Calu3 (cell line): ENCODE measurements at regions not wholly inside any gene's neighbourhood (a gene's known extent, or its start where the extent isn't known, plus 50 kb on each side); places are given as distances from the start of the nearest gene placed in this dataset.
"Not testable (repeated sequence)": the region's sequence is repeated elsewhere in the genome, so short reads cannot be mapped to it uniquely, and the experiment has no call there.

Experiments used
- BruUV-seq: library from RNA; stranded (reverse); fragments of 400-500 nt; replicated peaks from 2 replicates; lab custom pipeline; 2021; lab: Mats Ljungman, UMichigan
- CTCF ChIA-PET: fragments of 300-600 bp; sonication (Branson Sonifier 250); formaldehyde crosslinking; loops from one replicate; lab custom pipeline; 2022; ENCODE audit warnings: antibody characterized with exemption; lab: Charles Lee
- DNase-seq: peaks from one replicate; pipeline ENCODE4 v3.0.0; 2022
- H3K27ac Mint-ChIP-seq: one replicate; pipeline ENCODE4 v1.8.0; 2022; ENCODE audit warnings: mixed read lengths; ENCODE audit not compliant: unreplicated experiment
- H3K27me3 Mint-ChIP-seq: one replicate; pipeline ENCODE4 v1.8.0; 2022; ENCODE audit warnings: mixed read lengths; ENCODE audit not compliant: unreplicated experiment
- H3K36me3 Mint-ChIP-seq: one replicate; pipeline ENCODE4 v1.8.0; 2022; ENCODE audit warnings: mild to moderate bottlenecking, moderate library complexity, mixed read lengths; ENCODE audit not compliant: insufficient read depth, unreplicated experiment
- H3K4me1 Mint-ChIP-seq: one replicate; pipeline ENCODE4 v1.8.0; 2022; ENCODE audit warnings: mild to moderate bottlenecking, low read depth, mixed read lengths; ENCODE audit not compliant: unreplicated experiment
- H3K4me3 Mint-ChIP-seq: one replicate; pipeline ENCODE4 v1.8.0; 2022; ENCODE audit warnings: mild to moderate bottlenecking, low read depth, moderate library complexity, mixed read lengths; ENCODE audit not compliant: unreplicated experiment
- H3K9me3 Mint-ChIP-seq: one replicate; pipeline ENCODE4 v1.8.0; 2022; ENCODE audit warnings: low read depth, mixed read lengths; ENCODE audit not compliant: unreplicated experiment
- intact Hi-C: fragments of 100-400 bp; cut with micrococcal nuclease; formaldehyde crosslinking; loops from one replicate; pipeline ENCODE4 v1.10.0; 2022; ENCODE audit not compliant: unreplicated experiment
- TF ChIP-seq, protein P1 (sequence below): fragments of 200-600 bp; IDR thresholded peaks from one replicate; pipeline ENCODE4 v1.8.0; 2022; ENCODE audit warnings: antibody characterized with exemption; ENCODE audit not compliant: unreplicated experiment

DNA sequence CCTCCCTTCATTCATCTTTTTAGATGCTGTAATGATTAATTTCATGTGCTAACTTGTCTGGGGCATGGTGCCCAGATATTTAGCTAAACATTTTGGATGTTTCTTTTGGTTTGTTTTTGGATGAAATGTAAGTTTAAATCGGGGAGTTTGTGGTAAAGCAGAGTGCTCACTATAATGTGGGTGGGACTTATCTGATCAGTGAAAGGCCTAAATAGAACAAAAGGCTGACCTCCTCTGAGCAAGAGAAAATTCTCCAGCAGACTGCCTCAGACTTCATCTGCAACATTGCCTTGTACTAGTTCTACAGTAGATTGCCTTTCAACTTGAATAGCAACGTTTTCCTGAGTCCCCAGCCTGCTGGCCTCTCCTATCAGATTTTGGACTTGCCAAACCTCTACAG, 183.6 kb downstream of the S1PR1 start:
- TF ChIP-seq, protein P1, sequence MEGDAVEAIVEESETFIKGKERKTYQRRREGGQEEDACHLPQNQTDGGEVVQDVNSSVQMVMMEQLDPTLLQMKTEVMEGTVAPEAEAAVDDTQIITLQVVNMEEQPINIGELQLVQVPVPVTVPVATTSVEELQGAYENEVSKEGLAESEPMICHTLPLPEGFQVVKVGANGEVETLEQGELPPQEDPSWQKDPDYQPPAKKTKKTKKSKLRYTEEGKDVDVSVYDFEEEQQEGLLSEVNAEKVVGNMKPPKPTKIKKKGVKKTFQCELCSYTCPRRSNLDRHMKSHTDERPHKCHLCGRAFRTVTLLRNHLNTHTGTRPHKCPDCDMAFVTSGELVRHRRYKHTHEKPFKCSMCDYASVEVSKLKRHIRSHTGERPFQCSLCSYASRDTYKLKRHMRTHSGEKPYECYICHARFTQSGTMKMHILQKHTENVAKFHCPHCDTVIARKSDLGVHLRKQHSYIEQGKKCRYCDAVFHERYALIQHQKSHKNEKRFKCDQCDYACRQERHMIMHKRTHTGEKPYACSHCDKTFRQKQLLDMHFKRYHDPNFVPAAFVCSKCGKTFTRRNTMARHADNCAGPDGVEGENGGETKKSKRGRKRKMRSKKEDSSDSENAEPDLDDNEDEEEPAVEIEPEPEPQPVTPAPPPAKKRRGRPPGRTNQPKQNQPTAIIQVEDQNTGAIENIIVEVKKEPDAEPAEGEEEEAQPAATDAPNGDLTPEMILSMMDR = no peak
- no peak for DNase-seq
- intact Hi-C loops = no loop called here
- Mint-ChIP-seq H3K9me3 (peaks cover 2% of the 10 kb centered on the region), H3K4me1 (no peaks in the 10 kb centered on the region), H3K36me3 (no peaks in the 10 kb centered on the region), H3K27ac (no peak overlapping the region), H3K27me3 (peaks cover 17% of the 10 kb centered on the region), H3K4me3 (no peak overlapping the region)
- CTCF ChIA-PET = no interaction called here
- BruUV-seq = no TSS peak

DNA sequence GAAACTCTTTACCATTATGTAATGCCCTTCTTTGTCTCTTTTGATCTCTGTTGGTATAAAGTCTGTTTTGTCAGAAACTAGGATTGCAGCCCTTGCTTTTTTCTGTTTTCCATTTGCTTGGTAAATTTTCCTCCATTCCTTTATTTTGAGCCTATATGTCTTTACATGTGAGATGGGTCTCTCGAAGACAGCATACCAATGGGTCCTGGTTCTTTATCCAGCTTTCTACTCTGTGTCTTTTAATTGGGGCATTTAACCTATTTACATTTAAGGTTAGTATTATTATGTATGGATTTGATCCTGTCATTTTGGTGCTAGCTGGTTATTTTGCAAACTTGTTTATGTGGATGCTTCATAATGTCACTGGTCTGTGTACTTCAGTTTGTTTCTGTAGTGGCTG, 191.3 kb downstream of the S1PR1 start:
- H3K9me3 Mint-ChIP-seq, H3K4me3 Mint-ChIP-seq, H3K4me1 Mint-ChIP-seq, H3K27ac Mint-ChIP-seq, CTCF ChIA-PET, BruUV-seq, intact Hi-C loops, DNase-seq, H3K36me3 Mint-ChIP-seq: not testable (repeated sequence)
- peaks cover 13% of the 10 kb centered on the region for H3K27me3 Mint-ChIP-seq

DNA sequence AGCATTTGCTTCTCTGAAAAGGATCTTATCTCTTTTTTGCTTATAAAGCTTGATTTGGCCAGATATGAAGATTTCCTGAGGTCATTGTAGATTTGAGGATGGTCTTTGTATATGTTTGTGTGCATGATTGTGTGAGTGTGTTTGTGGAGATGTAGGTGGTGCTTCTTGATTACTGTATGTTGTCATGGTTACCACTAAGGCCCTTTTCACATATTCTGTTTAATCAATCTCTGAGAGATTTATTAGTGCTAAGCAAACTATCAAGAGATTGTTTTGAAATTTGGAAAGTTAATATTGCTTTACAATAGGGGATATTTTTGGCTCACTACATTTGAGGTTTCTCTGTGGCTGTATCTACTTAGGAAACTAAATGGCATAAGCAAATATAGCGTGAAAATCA, 191.7 kb downstream of the S1PR1 start:
- Mint-ChIP-seq H3K9me3 (peaks cover 5% of the 10 kb centered on the region), H3K36me3 (no peaks in the 10 kb centered on the region), H3K4me1 (no peaks in the 10 kb centered on the region), H3K27ac (no peak overlapping the region), H3K27me3 (peaks cover 18% of the 10 kb centered on the region), H3K4me3 (no peak overlapping the region)
- BruUV-seq = no TSS peak
- intact Hi-C loops = no loop called here
- no peak for DNase-seq
- TF ChIP-seq, protein P1 = no peak
- CTCF ChIA-PET = no interaction called here

DNA sequence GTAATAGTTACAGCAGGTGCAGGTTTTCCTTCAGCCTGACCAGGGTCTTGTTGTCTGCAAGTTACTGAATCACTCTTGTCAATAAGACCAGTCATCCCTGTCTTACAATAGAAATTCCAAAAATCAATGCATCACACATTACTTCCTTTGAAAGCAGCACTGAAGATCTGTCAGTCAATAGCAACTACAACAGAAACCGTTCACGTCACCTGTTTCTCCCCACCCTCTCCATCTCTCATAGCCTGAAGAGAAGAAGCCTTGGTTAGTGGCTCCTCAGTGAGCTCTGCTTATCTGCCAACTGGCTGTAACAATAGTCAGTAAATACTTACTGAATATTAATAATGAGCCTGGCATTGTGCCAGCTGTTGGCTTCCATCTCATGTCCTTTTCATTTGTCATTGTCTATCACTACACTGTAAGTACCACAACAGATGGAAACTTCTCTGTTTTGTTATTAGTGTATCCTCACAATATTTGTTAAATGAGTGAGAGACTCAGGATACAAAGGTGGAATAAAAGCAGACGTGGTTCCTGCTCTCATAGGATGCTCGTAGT, 195.2 kb downstream of the S1PR1 start:
- DNase-seq = no peak
- BruUV-seq = no TSS peak
- intact Hi-C loops = no loop called here
- Mint-ChIP-seq H3K9me3 (peaks cover 3% of the 10 kb centered on the region), H3K4me1 (no peaks in the 10 kb centered on the region), H3K36me3 (no peaks in the 10 kb centered on the region), H3K27ac (no peak overlapping the region), H3K27me3 (peaks cover 25% of the 10 kb centered on the region), H3K4me3 (no peak overlapping the region)
- CTCF ChIA-PET = no interaction called here
- TF ChIP-seq, protein P1 = no peak

DNA sequence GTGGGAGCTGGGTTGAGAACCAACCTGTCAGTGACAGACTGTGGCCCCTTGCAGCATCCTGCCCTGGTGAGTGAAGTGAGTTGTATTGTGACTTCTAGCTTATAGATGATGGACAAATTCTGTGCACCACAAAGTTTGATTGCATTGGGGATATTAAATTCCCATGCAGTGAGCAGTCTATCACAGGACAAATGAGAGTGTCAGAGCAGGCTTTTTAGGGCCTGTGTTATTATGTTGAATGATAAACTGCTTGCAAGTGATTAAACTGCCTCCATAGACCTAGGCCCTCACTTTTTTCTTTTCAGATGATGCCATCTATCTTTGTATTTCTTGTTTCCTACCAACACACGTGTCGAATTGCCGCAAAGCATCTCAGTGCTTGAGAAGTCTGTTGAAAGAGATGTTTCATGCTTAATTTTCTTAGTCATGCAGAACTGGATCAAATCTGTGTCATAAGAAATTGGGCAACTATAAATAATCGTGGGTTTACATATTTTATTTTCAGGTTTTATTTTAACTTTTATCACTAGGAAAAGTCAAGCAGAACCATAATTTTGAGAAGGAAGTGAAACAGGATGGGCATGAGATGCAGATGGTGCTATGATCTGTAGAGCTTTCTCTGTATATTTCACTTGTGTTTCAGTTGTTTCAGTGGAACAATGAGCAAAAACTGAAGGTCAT, 199.2 kb downstream of the S1PR1 start:
- TF ChIP-seq, protein P1 = no peak
- BruUV-seq = no TSS peak
- peaks cover 39% of the 10 kb centered on the region for H3K27me3 Mint-ChIP-seq

More for the DNA sequence above, 199.2 kb downstream of the S1PR1 start:
- Mint-ChIP-seq H3K4me1 (no peaks in the 10 kb centered on the region), H3K36me3 (no peaks in the 10 kb centered on the region), H3K27ac (no peak overlapping the region), H3K4me3 (no peak overlapping the region), H3K9me3 (no peaks in the 10 kb centered on the region)
- CTCF ChIA-PET = no interaction called here
- DNase-seq = no peak
- intact Hi-C loops = no loop called here
